HG03342 (cell line): ENCODE measurements at regions not wholly inside any gene's neighbourhood (a gene's known extent, or its start where the extent isn't known, plus 50 kb on each side); places are given as distances from the start of the nearest gene placed in this dataset.
"Not testable (repeated sequence)": the region's sequence is repeated elsewhere in the genome, so short reads cannot be mapped to it uniquely, and the experiment has no call there.

Experiments
- ATAC-seq: cut with Tn5 transposase; IDR thresholded peaks from one replicate; pipeline ENCODE4 v1.9.1; 2021; ENCODE audit warnings: mild to moderate bottlenecking, moderate library complexity; ENCODE audit not compliant: unreplicated experiment

GRCh38 chr2:235212501-235213158 is 260.8 kb downstream of the SH3BP4 start:
- no peak for ATAC-seq

DNA sequence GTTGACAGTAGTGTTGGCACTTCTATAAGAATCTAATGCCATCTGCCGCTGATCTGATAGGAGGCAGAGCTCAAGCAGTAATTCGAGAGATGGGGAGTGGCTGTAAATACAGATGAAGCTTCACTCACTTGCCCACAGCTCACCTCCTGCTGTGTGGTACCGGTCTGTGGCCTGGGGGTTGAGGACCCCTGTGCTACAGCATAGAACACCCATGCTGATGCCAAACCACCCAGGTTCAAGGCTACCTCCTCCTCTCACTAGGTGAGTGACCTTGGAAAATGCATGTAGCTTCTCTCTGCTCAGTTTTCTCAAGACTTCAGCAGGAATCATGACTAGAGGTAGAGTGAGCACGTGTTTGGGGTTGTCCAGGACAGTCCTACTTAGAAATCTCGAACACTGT is 263.4 kb downstream of the SH3BP4 start:
- ATAC-seq, result no peak

DNA sequence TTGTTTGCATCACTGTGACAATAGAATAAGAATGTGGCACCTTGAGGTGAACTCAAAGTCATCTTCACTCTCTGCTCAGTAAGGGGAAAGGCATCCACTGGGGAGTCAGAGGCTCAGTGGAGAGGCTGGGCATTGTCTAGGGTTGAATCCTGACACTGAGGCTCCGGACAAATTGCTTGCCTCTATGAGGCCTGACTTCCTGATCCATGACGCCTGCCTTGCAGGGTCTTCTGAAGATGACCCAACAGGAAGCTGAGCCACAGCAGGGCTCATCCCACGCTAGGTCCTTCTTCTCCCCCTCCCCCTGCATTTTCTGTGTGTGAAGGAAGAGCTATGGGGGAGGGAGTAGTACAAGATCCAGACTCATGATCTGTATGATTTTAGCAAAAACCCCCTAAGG is 265.1 kb downstream of the SH3BP4 start:
- ATAC-seq, result no peak

DNA sequence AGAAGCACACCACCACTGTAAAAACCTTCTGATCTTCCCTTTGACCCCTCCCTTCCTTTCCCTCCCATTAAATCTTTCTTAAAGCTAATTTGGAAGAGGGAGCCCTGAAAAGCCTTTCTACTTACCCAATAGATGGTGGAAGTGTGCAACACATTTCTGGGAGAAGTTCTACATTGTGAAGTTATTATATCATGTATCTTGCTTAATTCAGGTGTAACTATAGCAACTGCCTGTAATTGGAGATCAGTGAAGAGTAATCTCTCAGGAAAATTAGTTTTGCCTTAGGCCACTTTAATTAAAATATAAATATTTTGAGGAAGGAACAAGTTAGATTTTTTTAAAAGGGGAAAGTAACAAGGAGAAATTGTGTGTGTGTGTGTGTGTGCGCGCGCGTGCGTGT is 266.0 kb downstream of the SH3BP4 start:
- no peak for ATAC-seq

GRCh38 chr2:235218486-235218907 is 266.7 kb downstream of the SH3BP4 start:
- no peak for ATAC-seq

DNA sequence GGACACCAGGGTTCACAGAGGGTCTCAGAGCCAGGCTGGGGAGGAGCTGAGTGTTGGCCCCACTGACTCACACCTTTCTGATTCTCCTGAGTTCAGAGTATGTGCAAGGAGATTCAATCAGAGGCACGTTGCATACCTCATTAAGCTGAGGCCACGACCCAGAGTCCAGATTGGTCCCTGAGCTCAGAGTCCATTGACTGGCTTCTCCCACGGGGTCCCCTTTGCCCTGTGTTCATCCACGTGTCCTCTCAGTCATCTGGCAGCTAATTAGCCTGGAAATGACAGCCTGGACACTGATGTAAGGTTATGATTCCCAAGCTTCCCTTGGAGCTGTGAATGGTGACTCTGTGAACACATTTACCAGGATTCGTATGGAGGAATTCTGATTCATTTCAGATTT is 267.2 kb downstream of the SH3BP4 start:
- no peak for ATAC-seq

- no peak for ATAC-seq
Measured at GRCh38 chr2:235220331-235220730, 268.5 kb downstream of the SH3BP4 start.

DNA sequence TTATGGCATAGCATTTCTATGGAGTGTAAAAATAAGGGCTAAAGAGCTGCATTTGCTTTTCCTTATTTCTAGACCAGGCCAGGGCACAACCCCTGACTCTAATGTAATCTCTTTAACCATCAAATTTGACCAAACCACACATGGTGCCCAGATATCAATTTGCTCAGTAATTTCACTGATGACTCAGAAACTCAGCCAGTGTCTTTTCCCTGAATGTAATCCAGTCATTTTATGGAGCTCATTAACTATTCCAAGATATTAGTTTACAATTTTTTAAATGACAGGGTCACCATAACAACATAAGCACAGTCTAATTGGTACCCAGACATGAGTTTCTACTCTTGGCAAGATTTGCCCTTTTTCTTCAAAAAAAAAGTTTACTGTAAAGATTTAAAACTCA is 270.8 kb upstream of the AGAP1 start:
- ATAC-seq, result no peak

DNA sequence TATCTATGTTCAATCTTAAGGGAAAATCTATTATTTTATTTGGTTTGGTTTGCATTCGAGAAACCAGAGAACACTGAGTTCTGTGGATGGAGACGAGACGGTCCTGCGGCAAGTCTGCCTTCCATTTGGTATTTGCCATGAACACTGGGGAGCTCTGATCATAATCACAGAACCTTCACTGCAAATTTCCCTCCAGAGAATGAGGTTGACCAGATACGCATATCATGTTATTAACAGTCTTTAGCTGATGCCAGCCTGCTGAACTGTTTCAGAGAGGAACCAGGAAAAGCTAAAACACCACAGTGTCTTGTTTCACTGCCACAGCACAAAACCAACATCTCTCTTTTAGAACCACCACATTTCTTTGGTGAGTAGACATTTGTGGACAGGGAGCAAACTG is 269.4 kb upstream of the AGAP1 start:
- ATAC-seq, result no peak

GRCh38 chr2:235225261-235225660 is 268.6 kb upstream of the AGAP1 start:
- no peak for ATAC-seq

DNA sequence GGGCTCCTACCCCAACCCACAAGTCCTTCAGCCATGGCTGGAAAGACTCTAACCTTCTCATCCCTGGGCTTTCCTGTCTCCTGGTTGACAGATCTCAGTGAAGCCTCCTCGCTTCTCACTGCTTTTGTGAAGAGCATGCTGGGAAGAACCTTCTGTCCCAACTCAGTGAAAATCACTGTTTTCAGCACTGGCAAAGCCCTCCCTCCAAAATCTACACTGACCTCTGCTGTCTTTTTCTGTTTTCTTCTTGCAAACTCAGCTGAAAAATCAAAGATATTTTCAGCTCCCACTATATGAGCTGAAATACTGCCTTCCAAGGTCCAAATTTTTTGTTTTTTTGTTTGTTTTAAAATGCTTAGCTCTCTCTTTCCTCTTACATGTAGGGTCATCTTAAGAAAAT is 266.3 kb upstream of the AGAP1 start:
- no peak for ATAC-seq

GRCh38 chr2:235228422-235228821 is 265.4 kb upstream of the AGAP1 start:
- not testable (repeated sequence) for ATAC-seq

DNA sequence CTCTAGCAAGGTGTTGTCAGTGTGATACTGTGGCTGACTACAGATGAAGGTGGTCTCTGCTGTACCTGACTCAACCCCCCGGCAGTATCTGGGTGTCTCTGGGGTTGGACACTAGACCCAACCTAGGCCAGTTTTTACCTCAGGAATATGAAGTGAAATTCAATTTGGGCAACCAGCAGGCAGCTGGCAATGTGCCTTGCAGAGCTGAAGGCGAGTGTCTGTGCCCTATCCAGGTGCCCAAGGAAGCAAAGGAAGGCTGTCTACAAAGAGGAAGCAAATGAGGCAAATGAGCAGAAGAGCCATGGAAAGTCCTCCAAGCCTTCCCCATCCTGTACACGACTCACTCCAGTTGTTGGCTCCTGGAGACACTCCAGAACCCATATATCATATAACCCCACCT is 264.6 kb upstream of the AGAP1 start:
- no peak for ATAC-seq

- ATAC-seq, result no peak
Measured at GRCh38 chr2:235230821-235231601, 262.8 kb upstream of the AGAP1 start.

- no peak for ATAC-seq
Measured at GRCh38 chr2:235232449-235233433, 261.1 kb upstream of the AGAP1 start.

DNA sequence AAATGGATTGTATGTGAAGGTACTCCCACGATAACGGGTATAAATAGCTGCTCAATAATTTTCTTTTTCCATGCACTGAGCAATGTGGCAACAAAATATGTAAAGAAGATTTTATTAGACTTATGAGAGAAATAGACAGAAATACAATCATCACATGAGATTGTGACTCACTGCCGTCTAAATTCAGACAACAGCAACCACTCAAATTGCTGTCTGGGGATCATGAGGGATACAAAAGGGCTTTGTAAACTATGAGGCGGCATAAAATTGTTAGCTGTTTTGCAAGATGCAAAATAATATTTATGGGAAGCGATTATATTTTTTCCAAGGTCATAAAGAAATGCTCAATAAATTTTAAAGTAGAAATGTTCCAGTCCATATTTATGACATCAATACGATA is 259.1 kb upstream of the AGAP1 start:
- no peak for ATAC-seq

- ATAC-seq, result no peak
Measured at GRCh38 chr2:235235977-235236767, 257.7 kb upstream of the AGAP1 start.

- no peak for ATAC-seq
Measured at GRCh38 chr2:235238537-235238936, 255.3 kb upstream of the AGAP1 start.

DNA sequence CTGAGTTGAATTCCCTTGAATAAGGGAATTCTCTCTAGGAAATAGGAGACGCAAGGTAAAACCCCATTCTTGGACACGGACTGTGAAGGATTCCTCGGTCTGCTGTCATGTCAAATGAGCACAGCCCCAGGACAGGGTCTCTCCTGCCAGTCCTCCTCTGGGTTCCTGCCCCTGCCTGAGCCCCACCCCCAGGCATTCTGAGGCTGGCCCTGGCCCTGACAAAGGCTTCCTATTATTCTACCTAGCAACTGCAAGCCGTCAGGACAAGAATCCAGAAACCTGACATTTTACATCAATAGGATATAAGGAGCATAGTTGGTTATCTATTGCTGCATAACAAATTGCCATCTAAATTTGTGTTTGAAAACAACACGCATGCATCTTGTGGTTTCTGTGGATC is 253.3 kb upstream of the AGAP1 start:
- ATAC-seq, result no peak
